ENCODE measurements at regions not wholly inside any gene's neighbourhood (a gene's known extent, or its start where the extent isn't known, plus 50 kb on each side); places are given as distances from the start of the nearest gene placed in this dataset.
"Not testable (repeated sequence)": the region's sequence is repeated elsewhere in the genome, so short reads cannot be mapped to it uniquely, and the experiment has no call there.

GRCh38 chr2:95671171-95671570 is 79.4 kb downstream of the TRIM43 start:
- H4K20me1 ChIP-seq (replicated peaks in 1 of 2; ENCODE audit: control insufficient read depth in 1 of 2, insufficient read depth in 2 of 2, low read length in 2 of 2); H2BK15ac ChIP-seq (ENCODE audit: low read length); H3K79me2 ChIP-seq (ENCODE audit: control insufficient read depth in 1 of 2, insufficient read depth in 2 of 2, low read length in 2 of 2); H4K5ac ChIP-seq (ENCODE audit: insufficient read length, low read depth, low read length); H3K9ac ChIP-seq (replicated peaks in 1 of 4; ENCODE audit: extremely low read depth in 1 of 4, low read depth in 3 of 4, low read length in 3 of 4); CTCF ChIA-PET (ENCODE audit: partially characterized antibody); H2AFZ ChIP-seq (ENCODE audit: low read length); H2BK12ac ChIP-seq (ENCODE audit: low read depth, low read length); H3K36me3 ChIP-seq (ENCODE audit: control insufficient read depth in 2 of 4, insufficient read depth in 4 of 4, low read length in 3 of 4); H2BK5ac ChIP-seq (ENCODE audit: low read depth, low read length); H4K91ac ChIP-seq (replicated peaks; ENCODE audit: insufficient read length, low read length); H3K4me1 ChIP-seq (replicated peaks in 1 of 4; ENCODE audit: control insufficient read depth in 3 of 4, insufficient read depth in 4 of 4, low read length in 3 of 4); H3K14ac ChIP-seq (ENCODE audit: insufficient read length); H4K8ac ChIP-seq (ENCODE audit: extremely low read depth, insufficient read depth, low read length); DNase-seq (ENCODE audit: low read depth in 1 of 2, low spot score in 2 of 2); H3K79me1 ChIP-seq (ENCODE audit: low read depth, low read length); H3K56ac ChIP-seq (replicated peaks; ENCODE audit: insufficient read length, low read depth, low read length); H3K4me2 ChIP-seq (ENCODE audit: insufficient read depth in 1 of 2, low read depth in 2 of 2, low read length in 2 of 2); H2AK5ac ChIP-seq (ENCODE audit: low read depth, low read length); H2BK20ac ChIP-seq (ENCODE audit: low read length); H3K4me3 ChIP-seq (ENCODE audit: extremely low read depth in 1 of 4, insufficient read depth in 2 of 4, low read depth in 3 of 4, low read length in 4 of 4); H3K27me3 ChIP-seq (replicated peaks in 1 of 4; ENCODE audit: control insufficient read depth in 3 of 4, extremely low read depth in 1 of 4, insufficient read depth in 3 of 4, low read length in 3 of 4); H2BK120ac ChIP-seq (replicated peaks; ENCODE audit: low read depth, low read length); H3K23me2 ChIP-seq (ENCODE audit: low read depth, low read length); FAIRE-seq; H3K27ac ChIP-seq (ENCODE audit: low read depth, low read length); POLR2A ChIA-PET (ENCODE audit: partially characterized antibody); H3K23ac ChIP-seq (ENCODE audit: insufficient read length); H3K18ac ChIP-seq (ENCODE audit: extremely low read depth, low read length); H3K4ac ChIP-seq (replicated peaks; ENCODE audit: insufficient read length, low read depth, low read length): not testable (repeated sequence)
- peaks cover 57 to 91% of the 10 kb centered on the region in 2 experiments for H3K9me3 ChIP-seq (ENCODE audit: insufficient read depth in 2 of 2, low read depth in 1 of 2, low read length in 1 of 2)
- WGBS, 2 experiments (ENCODE audit: extremely low coverage in 1 of 2, insufficient coverage in 1 of 2, insufficient read length in 1 of 2, insufficient replicate concordance in 2 of 2, low coverage in 1 of 2, low lambda C conversion rate in 2 of 2, missing lambda C conversion rate in 1 of 2) = 59% methylated on average over 4 of the region's 4 CpGs; no CpG with 5 or more reads in 1 of the 2 experiments

DNA sequence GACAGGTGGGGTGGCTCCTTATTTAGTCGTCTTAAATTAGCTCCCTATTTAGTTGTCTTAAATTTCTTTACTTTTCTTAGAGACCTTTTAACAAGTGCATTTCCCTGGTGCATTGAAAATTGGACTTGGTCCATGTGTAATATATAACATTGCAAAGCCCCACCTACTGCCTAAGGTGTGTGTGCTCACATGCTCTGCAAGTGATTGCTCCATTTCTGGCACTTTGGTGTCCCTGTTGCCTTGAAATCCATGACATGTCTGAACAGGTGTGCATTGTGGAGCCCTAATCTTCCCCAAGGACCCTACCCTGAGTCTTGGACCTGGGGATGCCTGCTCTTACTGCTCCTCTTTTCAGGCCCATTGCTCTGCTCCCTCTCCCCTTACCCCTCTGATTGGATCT is 80.2 kb downstream of the TRIM43 start:
- H3K27me3 ChIP-seq (replicated peaks in 1 of 4; ENCODE audit: control insufficient read depth in 3 of 4, extremely low read depth in 1 of 4, insufficient read depth in 3 of 4, low read length in 3 of 4); H4K20me1 ChIP-seq (replicated peaks in 1 of 2; ENCODE audit: control insufficient read depth in 1 of 2, insufficient read depth in 2 of 2, low read length in 2 of 2); H4K8ac ChIP-seq (ENCODE audit: extremely low read depth, insufficient read depth, low read length); H4K91ac ChIP-seq (replicated peaks; ENCODE audit: insufficient read length, low read length); H2AK5ac ChIP-seq (ENCODE audit: low read depth, low read length); H4K5ac ChIP-seq (ENCODE audit: insufficient read length, low read depth, low read length); H2BK20ac ChIP-seq (ENCODE audit: low read length); H3K36me3 ChIP-seq (ENCODE audit: control insufficient read depth in 2 of 4, insufficient read depth in 4 of 4, low read length in 3 of 4); H2BK120ac ChIP-seq (replicated peaks; ENCODE audit: low read depth, low read length); H3K56ac ChIP-seq (replicated peaks; ENCODE audit: insufficient read length, low read depth, low read length); H3K27ac ChIP-seq (ENCODE audit: low read depth, low read length); H2BK5ac ChIP-seq (ENCODE audit: low read depth, low read length); DNase-seq (ENCODE audit: low read depth in 1 of 2, low spot score in 2 of 2); H3K18ac ChIP-seq (ENCODE audit: extremely low read depth, low read length); H3K4ac ChIP-seq (replicated peaks; ENCODE audit: insufficient read length, low read depth, low read length); H3K14ac ChIP-seq (ENCODE audit: insufficient read length); CTCF ChIA-PET (ENCODE audit: partially characterized antibody); H3K4me2 ChIP-seq (ENCODE audit: insufficient read depth in 1 of 2, low read depth in 2 of 2, low read length in 2 of 2); H2AFZ ChIP-seq (ENCODE audit: low read length); H3K23ac ChIP-seq (ENCODE audit: insufficient read length); H3K79me2 ChIP-seq (ENCODE audit: control insufficient read depth in 1 of 2, insufficient read depth in 2 of 2, low read length in 2 of 2); H3K4me3 ChIP-seq (ENCODE audit: extremely low read depth in 1 of 4, insufficient read depth in 2 of 4, low read depth in 3 of 4, low read length in 4 of 4); H3K23me2 ChIP-seq (ENCODE audit: low read depth, low read length); FAIRE-seq; H3K9ac ChIP-seq (replicated peaks in 1 of 4; ENCODE audit: extremely low read depth in 1 of 4, low read depth in 3 of 4, low read length in 3 of 4); H2BK15ac ChIP-seq (ENCODE audit: low read length); H3K4me1 ChIP-seq (replicated peaks in 1 of 4; ENCODE audit: control insufficient read depth in 3 of 4, insufficient read depth in 4 of 4, low read length in 3 of 4); H2BK12ac ChIP-seq (ENCODE audit: low read depth, low read length); H3K79me1 ChIP-seq (ENCODE audit: low read depth, low read length); POLR2A ChIA-PET (ENCODE audit: partially characterized antibody): not testable (repeated sequence)
- 80% methylated on average over 1 of the region's 1 CpG; no CpG with 5 or more reads in 1 of the 2 experiments for WGBS, 2 experiments (ENCODE audit: extremely low coverage in 1 of 2, insufficient coverage in 1 of 2, insufficient read length in 1 of 2, insufficient replicate concordance in 2 of 2, low coverage in 1 of 2, low lambda C conversion rate in 2 of 2, missing lambda C conversion rate in 1 of 2)
- H3K9me3 ChIP-seq (ENCODE audit: insufficient read depth in 2 of 2, low read depth in 1 of 2, low read length in 1 of 2) = peaks cover 58 to 94% of the 10 kb centered on the region in 2 experiments

Data from H1 (cell line).